ENCODE measurements at regions not wholly inside any gene's neighbourhood (a gene's known extent, or its start where the extent isn't known, plus 50 kb on each side); places are given as distances from the start of the nearest gene placed in this dataset.

- H3K27ac ChIP-seq (ENCODE audit: low read depth, low read length, poor library complexity, severe bottlenecking): no peak overlapping the region
- no peaks in the 10 kb centered on the region for H3K9me2 ChIP-seq (ENCODE audit: low read depth, low read length)
- H3K9ac ChIP-seq (ENCODE audit: low read length): no peak overlapping the region
- peaks cover 3% of the 10 kb centered on the region; the same call in 1 of the 2 replicates for H3K9me3 ChIP-seq (ENCODE audit: low read length)
- no peaks in the 10 kb centered on the region for H4K20me1 ChIP-seq (ENCODE audit: insufficient read depth, low read length)
- no peaks in the 10 kb centered on the region for H3K36me3 ChIP-seq (ENCODE audit: insufficient read depth, low read length)
- TF ChIP-seq CTCF (IDR thresholded peaks at IDR 0.05; ENCODE audit: low read length): no peak
- TF ChIP-seq EZH2 (IDR thresholded peaks at IDR 0.05; ENCODE audit: borderline replicate concordance, low read length): no peak
- H3K4me2 ChIP-seq (ENCODE audit: low read length): no peak overlapping the region
- H3K4me1 ChIP-seq (ENCODE audit: insufficient read depth, low read length, severe bottlenecking): peaks cover 9% of the 10 kb centered on the region
- H3F3A ChIP-seq (ENCODE audit: insufficient read depth, low read length): no peaks in the 10 kb centered on the region
- no peak overlapping the region for H2AFZ ChIP-seq (ENCODE audit: low read length)
- no peaks in the 10 kb centered on the region for H3K27me3 ChIP-seq (ENCODE audit: insufficient read depth, low read length)
- H3K79me2 ChIP-seq (ENCODE audit: insufficient read depth, low read length): no peaks in the 10 kb centered on the region
- no peak overlapping the region for H3K4me3 ChIP-seq (ENCODE audit: low read depth, low read length, poor library complexity, severe bottlenecking)
Observed at GRCh38 chr3:62939707-62940106, 64.5 kb upstream of the CADPS start.

DNA sequence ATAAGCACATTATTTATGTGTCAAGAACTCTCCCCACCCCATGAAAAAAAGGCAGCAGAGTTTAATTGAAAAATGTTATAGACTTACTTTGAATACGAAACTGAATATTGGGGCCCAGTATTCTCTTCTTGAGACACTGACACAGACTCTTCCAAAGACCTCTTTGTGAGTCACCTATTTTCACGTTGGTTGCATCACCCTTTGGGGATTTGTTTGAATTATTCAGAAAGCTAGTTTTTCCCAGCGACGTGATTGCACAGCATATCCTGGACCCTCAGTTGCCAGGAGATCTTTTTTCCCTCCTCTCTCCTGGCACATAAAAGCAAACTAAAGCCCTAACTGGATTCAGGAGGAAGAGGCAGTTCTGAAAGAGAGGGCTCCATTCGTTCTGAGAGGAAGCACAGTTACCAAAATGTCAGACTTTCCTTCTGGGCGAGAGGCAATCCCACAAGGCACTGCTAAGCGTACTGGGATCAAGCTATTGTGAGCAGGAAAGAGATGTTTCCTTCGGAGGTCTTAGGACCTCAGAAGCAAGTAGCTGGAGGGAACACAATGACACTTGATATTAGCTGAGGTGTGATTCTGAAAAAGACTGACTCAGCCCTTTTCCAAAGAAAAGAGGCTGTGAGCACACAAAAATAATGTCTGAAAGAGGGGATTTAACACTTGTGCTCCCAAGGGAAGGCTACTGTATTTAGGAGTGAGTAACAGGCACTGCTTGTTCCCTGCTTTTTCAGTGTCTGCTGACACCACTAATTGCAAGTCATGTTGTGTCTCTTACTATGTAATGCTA, 65.8 kb upstream of the CADPS start:
- no peak overlapping the region for H3K9ac ChIP-seq (ENCODE audit: low read length)
- H3F3A ChIP-seq (ENCODE audit: insufficient read depth, low read length): no peaks in the 10 kb centered on the region

GRCh38 chr3:62942227-62942626, 67.0 kb upstream of the CADPS start:
- peaks cover 9% of the 10 kb centered on the region for H3K4me1 ChIP-seq (ENCODE audit: insufficient read depth, low read length, severe bottlenecking)
- TF ChIP-seq EZH2 (IDR thresholded peaks at IDR 0.05; ENCODE audit: borderline replicate concordance, low read length) (no peak), CTCF (IDR thresholded peaks at IDR 0.05; ENCODE audit: low read length) (no peak)
- no peaks in the 10 kb centered on the region for H3K79me2 ChIP-seq (ENCODE audit: insufficient read depth, low read length)
- H3K27me3 ChIP-seq (ENCODE audit: insufficient read depth, low read length): no peaks in the 10 kb centered on the region
- no peak overlapping the region for H3K9ac ChIP-seq (ENCODE audit: low read length)
- no peaks in the 10 kb centered on the region for H4K20me1 ChIP-seq (ENCODE audit: insufficient read depth, low read length)
- no peaks in the 10 kb centered on the region for H3K36me3 ChIP-seq (ENCODE audit: insufficient read depth, low read length)
- H3K4me2 ChIP-seq (ENCODE audit: low read length): no peak overlapping the region
- no peak overlapping the region for H3K27ac ChIP-seq (ENCODE audit: low read depth, low read length, poor library complexity, severe bottlenecking)
- H2AFZ ChIP-seq (ENCODE audit: low read length): no peak overlapping the region
- no peak overlapping the region for H3K4me3 ChIP-seq (ENCODE audit: low read depth, low read length, poor library complexity, severe bottlenecking)
- no peaks in the 10 kb centered on the region for H3K9me2 ChIP-seq (ENCODE audit: low read depth, low read length)
- peaks cover 3% of the 10 kb centered on the region; the same call in 1 of the 2 replicates for H3K9me3 ChIP-seq (ENCODE audit: low read length)
- no peaks in the 10 kb centered on the region for H3F3A ChIP-seq (ENCODE audit: insufficient read depth, low read length)

More for the DNA sequence above, 65.8 kb upstream of the CADPS start:
- Histone ChIP-seq H3K4me3 (ENCODE audit: low read depth, low read length, poor library complexity, severe bottlenecking) (no peak overlapping the region), H3K36me3 (ENCODE audit: insufficient read depth, low read length) (no peaks in the 10 kb centered on the region), H3K9me3 (ENCODE audit: low read length) (peaks cover 3% of the 10 kb centered on the region; the same call in 1 of the 2 replicates), H3K9me2 (ENCODE audit: low read depth, low read length) (no peaks in the 10 kb centered on the region), H3K79me2 (ENCODE audit: insufficient read depth, low read length) (no peaks in the 10 kb centered on the region), H3K4me1 (ENCODE audit: insufficient read depth, low read length, severe bottlenecking) (peaks cover 9% of the 10 kb centered on the region), H3K4me2 (ENCODE audit: low read length) (no peak overlapping the region), H3K27me3 (ENCODE audit: insufficient read depth, low read length) (no peaks in the 10 kb centered on the region), H2AFZ (ENCODE audit: low read length) (no peak overlapping the region), H4K20me1 (ENCODE audit: insufficient read depth, low read length) (no peaks in the 10 kb centered on the region), H3K27ac (ENCODE audit: low read depth, low read length, poor library complexity, severe bottlenecking) (no peak overlapping the region)
- TF ChIP-seq EZH2 (IDR thresholded peaks at IDR 0.05; ENCODE audit: borderline replicate concordance, low read length): no peak
- no peak for TF ChIP-seq CTCF (IDR thresholded peaks at IDR 0.05; ENCODE audit: low read length)
